ENCODE measurements at regions not wholly inside any gene's neighbourhood (a gene's known extent, or its start where the extent isn't known, plus 50 kb on each side); places are given as distances from the start of the nearest gene placed in this dataset.

GRCh38 chr3:36095238-36095637, 285.1 kb upstream of the STAC start:
- Mint-ChIP-seq H3K36me3 (ENCODE audit: low read depth) (no peaks in the 10 kb centered on the region), H3K27ac (no peak overlapping the region), H3K9me3 (no peaks in the 10 kb centered on the region), H3K27me3 (ENCODE audit: low read depth, poor library complexity) (peaks cover 4% of the 10 kb centered on the region), H3K4me1 (no peaks in the 10 kb centered on the region), H3K4me3 (no peak overlapping the region)
- no peak for TF ChIP-seq CTCF (IDR thresholded peaks at IDR 0.05)
- DNase-seq = no peak

GRCh38 chr3:36097209-36097608, 283.1 kb upstream of the STAC start:
- no peak overlapping the region for H3K27ac Mint-ChIP-seq
- no peaks in the 10 kb centered on the region for H3K36me3 Mint-ChIP-seq (ENCODE audit: low read depth)
- TF ChIP-seq CTCF (IDR thresholded peaks at IDR 0.05) = no peak
- H3K4me1 Mint-ChIP-seq = no peaks in the 10 kb centered on the region
- peaks cover 4% of the 10 kb centered on the region for H3K27me3 Mint-ChIP-seq (ENCODE audit: low read depth, poor library complexity)
- DNase-seq = no peak
- H3K9me3 Mint-ChIP-seq = no peaks in the 10 kb centered on the region
- no peak overlapping the region for H3K4me3 Mint-ChIP-seq

- H3K4me1 Mint-ChIP-seq = no peaks in the 10 kb centered on the region
- no peak for TF ChIP-seq CTCF (IDR thresholded peaks at IDR 0.05)
- H3K36me3 Mint-ChIP-seq (ENCODE audit: low read depth) = no peaks in the 10 kb centered on the region
- H3K4me3 Mint-ChIP-seq = no peak overlapping the region
- H3K27me3 Mint-ChIP-seq (ENCODE audit: low read depth, poor library complexity) = peaks cover 4% of the 10 kb centered on the region
- no peaks in the 10 kb centered on the region for H3K9me3 Mint-ChIP-seq
- no peak overlapping the region for H3K27ac Mint-ChIP-seq
- DNase-seq = no peak
Observed at GRCh38 chr3:36114353-36114752, 266.0 kb upstream of the STAC start.

DNA sequence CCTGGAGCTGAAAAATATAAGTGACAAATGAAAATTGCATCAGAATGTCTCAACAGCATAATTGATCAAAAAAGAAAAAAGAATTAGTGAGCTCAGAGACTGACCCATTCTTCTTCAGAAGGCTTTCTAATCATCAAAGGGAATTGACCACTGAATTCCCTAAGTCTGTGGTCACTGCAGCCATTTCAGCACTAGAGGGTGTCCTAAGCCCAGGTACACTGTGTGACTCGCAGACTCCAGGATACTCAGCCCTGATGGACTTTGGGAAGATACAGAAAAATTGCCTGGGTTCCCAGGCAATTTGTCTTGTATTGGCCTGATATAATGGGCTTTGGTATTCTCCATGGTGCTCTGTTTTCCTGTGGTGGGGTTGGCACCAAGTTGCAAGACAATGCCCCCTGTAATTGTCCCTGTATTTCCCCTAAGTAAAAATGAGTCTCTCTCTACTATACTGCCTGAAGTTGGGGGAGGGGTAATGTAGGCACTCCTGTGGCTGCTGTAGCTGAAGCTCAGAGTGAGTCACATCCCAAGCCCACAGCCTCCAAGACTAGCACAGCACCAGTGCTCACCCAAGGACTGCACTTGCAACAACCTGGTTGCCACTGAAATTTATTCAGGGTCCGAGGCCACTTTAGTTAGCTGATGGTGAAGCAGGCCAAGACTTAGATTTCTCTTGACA, 256.0 kb upstream of the STAC start:
- Mint-ChIP-seq H3K9me3 (no peaks in the 10 kb centered on the region), H3K4me3 (no peak overlapping the region)

GRCh38 chr3:36132214-36132613, 248.1 kb upstream of the STAC start:
- H3K9me3 Mint-ChIP-seq = peaks cover 3% of the 10 kb centered on the region
- no peak overlapping the region for H3K4me3 Mint-ChIP-seq
- TF ChIP-seq CTCF (IDR thresholded peaks at IDR 0.05) = no peak
- H3K36me3 Mint-ChIP-seq (ENCODE audit: low read depth) = no peaks in the 10 kb centered on the region
- peaks cover 11% of the 10 kb centered on the region for H3K27me3 Mint-ChIP-seq (ENCODE audit: low read depth, poor library complexity)
- H3K4me1 Mint-ChIP-seq = no peaks in the 10 kb centered on the region
- no peak for DNase-seq
- no peak overlapping the region for H3K27ac Mint-ChIP-seq

More for the DNA sequence above, 256.0 kb upstream of the STAC start:
- TF ChIP-seq CTCF (IDR thresholded peaks at IDR 0.05) = peak; percentile 64
- peak; percentile 46 for DNase-seq
- Mint-ChIP-seq H3K36me3 (ENCODE audit: low read depth) (no peaks in the 10 kb centered on the region), H3K4me1 (no peaks in the 10 kb centered on the region), H3K27ac (no peak overlapping the region), H3K27me3 (ENCODE audit: low read depth, poor library complexity) (peaks cover 9% of the 10 kb centered on the region)

DNA sequence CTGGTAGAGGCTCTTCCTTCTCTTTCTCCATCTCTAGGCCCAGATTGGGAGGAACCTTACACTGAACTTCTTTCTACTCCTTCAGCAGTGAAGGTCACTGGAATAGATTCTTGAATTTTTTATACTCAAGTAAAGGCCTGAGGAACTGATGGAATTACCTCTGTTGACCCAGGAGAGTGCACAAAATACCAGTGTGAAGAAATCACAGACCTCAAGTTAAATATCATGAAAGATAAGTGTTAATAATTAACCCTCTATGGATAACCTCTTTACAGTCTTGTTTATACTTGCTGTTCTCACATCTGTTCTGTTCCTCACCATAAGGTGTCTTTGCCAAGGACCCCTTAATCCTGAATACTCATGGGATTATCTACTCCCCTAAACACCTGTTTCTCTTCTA, 244.4 kb upstream of the STAC start:
- H3K27ac Mint-ChIP-seq = no peak overlapping the region
- TF ChIP-seq CTCF (IDR thresholded peaks at IDR 0.05) = no peak
- H3K4me1 Mint-ChIP-seq = no peaks in the 10 kb centered on the region
- H3K4me3 Mint-ChIP-seq = no peak overlapping the region
- peaks cover 9% of the 10 kb centered on the region for H3K27me3 Mint-ChIP-seq (ENCODE audit: low read depth, poor library complexity)
- H3K36me3 Mint-ChIP-seq (ENCODE audit: low read depth) = no peaks in the 10 kb centered on the region
- DNase-seq = no peak
- no peaks in the 10 kb centered on the region for H3K9me3 Mint-ChIP-seq
